SJSA1 (cell line): ENCODE measurements at regions not wholly inside any gene's neighbourhood (a gene's known extent, or its start where the extent isn't known, plus 50 kb on each side); places are given as distances from the start of the nearest gene placed in this dataset.
"Not testable (repeated sequence)": the region's sequence is repeated elsewhere in the genome, so short reads cannot be mapped to it uniquely, and the experiment has no call there.

Source experiments
- DNase-seq, 2 experiments: peaks; one replicate each; pipeline ENCODE4 v3.0.0-alpha.2; 2015 to 2020; ENCODE audit warnings: low spot score in 2 of 2, low read depth in 1 of 2
- H3K27ac ChIP-seq: fragments of 250-450 bp; sonication (Bioruptor Pico); 2 replicates; pipeline ENCODE4 v1.5.1; 2020; ENCODE audit warnings: mild to moderate bottlenecking, moderate library complexity
- H3K27me3 ChIP-seq: fragments of 250-450 bp; sonication (Bioruptor Pico); replicated peaks from 2 replicates; pipeline ENCODE4 v1.5.1; 2020; ENCODE audit warnings: mild to moderate bottlenecking, moderate library complexity
- H3K36me3 ChIP-seq: fragments of 250-450 bp; sonication (Bioruptor Pico); 2 replicates; pipeline ENCODE4 v1.5.1; 2020; ENCODE audit warnings: mild to moderate bottlenecking
- H3K4me1 ChIP-seq: fragments of 250-450 bp; sonication (Bioruptor Pico); replicated peaks from 2 replicates; pipeline ENCODE4 v1.6.1; 2021; ENCODE audit warnings: mild to moderate bottlenecking
- H3K4me3 ChIP-seq: fragments of 250-450 bp; sonication (Bioruptor Pico); 2 replicates; pipeline ENCODE4 v1.5.1; 2020; ENCODE audit warnings: mild to moderate bottlenecking
- H3K9me3 ChIP-seq: fragments of 250-450 bp; sonication (Bioruptor Pico); replicated peaks from 2 replicates; pipeline ENCODE4 v1.5.1; 2020; ENCODE audit warnings: mild to moderate bottlenecking

DNA sequence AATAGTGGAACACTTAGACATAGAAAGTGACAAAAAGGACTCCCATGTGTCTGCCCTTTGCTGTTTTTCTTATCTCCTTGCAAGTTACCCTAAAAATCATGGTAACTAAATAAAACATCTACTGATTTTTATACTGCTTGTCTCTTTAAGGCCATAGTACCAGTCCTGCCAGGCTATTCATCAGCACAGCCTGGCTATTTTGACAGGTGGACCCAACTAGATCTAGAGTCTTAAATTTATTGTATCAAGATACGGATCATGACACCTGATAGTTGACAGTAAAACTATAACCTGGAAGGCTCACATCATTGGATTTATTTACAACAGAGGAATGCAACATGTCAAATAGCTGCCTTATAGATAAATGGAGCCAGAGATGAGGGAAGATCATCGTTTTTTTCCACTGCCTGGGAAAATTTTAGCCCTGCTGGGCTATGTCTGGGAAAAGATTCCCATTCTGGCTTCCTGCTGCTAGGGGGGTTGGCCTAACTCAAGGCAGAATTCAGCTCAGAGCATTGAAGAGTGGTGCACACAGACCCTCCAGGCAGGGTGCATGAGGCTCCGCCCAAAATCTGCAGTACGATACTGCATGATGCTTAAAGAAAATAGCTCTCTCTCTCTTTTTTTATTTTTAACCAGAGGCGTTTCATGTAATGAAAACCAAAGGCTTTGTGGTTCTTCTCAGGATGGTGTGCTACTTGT lies 292.0 kb upstream of the FZD8 start:
- Histone ChIP-seq H3K27me3 (no peaks in the 10 kb centered on the region), H3K27ac (no peak overlapping the region), H3K9me3 (no peaks in the 10 kb centered on the region), H3K4me1 (no peaks in the 10 kb centered on the region), H3K4me3 (no peak overlapping the region), H3K36me3 (no peaks in the 10 kb centered on the region)
- DNase-seq: no peak

DNA sequence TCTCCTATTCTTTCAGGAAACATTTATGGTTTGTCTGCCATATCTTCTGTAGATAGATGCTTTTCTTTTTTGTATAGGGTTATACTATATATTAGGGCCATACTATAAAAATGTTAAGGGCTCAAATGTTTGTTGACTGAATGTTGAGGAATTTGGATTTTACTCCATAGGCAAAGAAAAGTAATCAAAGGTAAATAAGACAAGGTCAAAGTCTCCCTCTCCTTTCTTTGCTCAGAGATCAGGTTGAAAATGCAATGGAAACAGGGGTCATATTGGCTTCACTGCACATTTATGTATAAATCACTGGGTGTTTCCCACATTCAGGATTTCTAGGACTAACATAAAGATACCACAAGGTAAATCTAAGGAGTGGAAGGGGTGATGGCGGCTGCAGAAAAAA lies 291.4 kb upstream of the FZD8 start:
- H3K4me3 ChIP-seq: no peak overlapping the region
- no peaks in the 10 kb centered on the region for H3K9me3 ChIP-seq
- no peak for DNase-seq
- no peaks in the 10 kb centered on the region for H3K4me1 ChIP-seq
- no peak overlapping the region for H3K27ac ChIP-seq
- no peaks in the 10 kb centered on the region for H3K27me3 ChIP-seq
- no peaks in the 10 kb centered on the region for H3K36me3 ChIP-seq

DNA sequence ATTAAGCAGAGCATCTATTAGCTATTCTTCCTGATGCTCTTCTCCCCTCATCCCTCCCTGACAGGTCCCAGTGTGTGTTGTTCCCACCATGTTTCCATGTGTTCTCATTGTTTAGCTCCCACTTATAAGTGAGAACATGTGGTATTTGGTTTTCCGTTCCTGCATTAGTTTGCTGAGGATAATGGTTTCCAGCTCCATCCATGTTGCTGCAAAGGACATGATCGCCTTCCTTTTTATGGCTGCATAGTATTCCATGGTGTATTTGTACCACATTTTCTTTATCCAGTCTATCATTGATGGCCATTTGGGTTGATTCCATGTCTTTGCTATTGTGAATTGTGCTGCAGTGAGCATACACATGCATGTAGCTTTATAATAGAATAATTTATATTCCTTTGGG lies 287.9 kb upstream of the FZD8 start:
- not testable (repeated sequence) for H3K27ac ChIP-seq, H3K4me1 ChIP-seq, H3K4me3 ChIP-seq, H3K27me3 ChIP-seq, DNase-seq, H3K9me3 ChIP-seq, H3K36me3 ChIP-seq

DNA sequence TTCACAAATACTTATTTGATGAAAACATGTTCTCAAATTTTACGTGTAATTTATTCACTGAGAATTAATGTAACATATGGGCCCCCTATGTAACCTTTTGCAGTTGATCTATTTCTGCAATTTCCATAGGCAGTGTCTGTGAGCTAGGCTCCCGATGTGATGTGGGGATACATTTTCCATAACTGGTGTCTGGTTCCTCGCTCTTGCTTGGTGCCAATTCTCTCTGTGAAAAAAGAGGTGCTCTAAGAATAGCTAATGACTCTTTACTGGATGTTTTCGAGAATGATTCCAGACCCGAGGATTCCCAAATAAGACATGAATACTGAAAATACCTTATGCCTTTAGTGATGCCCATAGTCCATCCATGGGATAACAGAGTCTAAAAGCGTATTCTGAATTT lies 286.7 kb upstream of the FZD8 start:
- Histone ChIP-seq H3K27me3 (0 out of 2 replicates have a peak, but pooled peaks cover 5% of the 10 kb centered on the region), H3K9me3 (no peaks in the 10 kb centered on the region), H3K36me3 (no peaks in the 10 kb centered on the region), H3K4me3 (no peak overlapping the region), H3K27ac (no peak overlapping the region), H3K4me1 (0 out of 2 replicates have a peak, but pooled peaks cover 4% of the 10 kb centered on the region)
- no peak for DNase-seq

DNA sequence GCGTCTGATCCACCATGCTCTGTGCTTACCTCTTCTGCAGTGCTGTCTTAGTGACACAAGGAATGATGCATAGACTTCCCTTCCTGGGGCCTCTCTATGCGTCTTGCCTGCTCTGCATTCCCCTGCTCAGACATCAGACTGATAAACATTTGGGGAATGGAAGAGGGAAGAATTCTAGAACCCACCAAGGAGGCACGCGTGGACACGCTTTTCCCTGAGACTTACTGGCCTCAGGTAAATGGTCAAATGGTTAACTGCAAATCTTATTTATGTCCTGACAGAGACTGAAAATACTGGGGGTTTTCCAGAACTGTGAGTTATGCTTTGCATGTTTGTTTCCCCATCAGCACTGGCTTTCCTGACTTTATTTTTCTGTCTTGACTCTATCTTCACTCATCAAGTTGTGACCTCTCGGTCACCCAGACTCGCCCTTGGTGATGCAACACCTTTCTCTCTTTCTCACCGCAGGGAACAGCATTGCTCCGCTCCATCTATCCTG lies 285.9 kb upstream of the FZD8 start:
- Histone ChIP-seq H3K27me3 (peaks cover 7% of the 10 kb centered on the region; the same call in 1 of the 2 replicates), H3K9me3 (no peaks in the 10 kb centered on the region), H3K4me3 (no peak overlapping the region), H3K36me3 (no peaks in the 10 kb centered on the region), H3K27ac (no peak overlapping the region), H3K4me1 (0 out of 2 replicates have a peak, but pooled peaks cover 4% of the 10 kb centered on the region)
- no peak for DNase-seq

DNA sequence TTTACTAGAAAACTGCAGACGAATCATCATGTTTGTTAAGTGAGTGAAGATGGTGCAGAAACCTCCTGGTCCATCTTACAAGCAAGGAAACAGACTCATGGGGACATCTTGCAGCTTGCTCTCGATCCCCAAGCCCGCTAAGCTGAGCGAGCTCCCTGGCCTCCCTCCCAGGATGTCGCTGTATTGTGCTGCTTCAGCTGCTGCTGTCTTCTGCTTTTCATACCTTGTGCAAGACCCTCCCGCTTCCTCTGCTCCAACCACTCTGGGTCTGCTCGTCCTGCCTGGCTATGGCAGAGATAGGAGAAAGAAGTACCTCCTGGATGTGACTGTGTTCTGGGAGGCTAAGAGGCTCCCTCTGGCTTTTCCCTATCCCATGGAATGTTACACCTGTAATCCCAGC lies 285.2 kb upstream of the FZD8 start:
- DNase-seq: no peak

DNA sequence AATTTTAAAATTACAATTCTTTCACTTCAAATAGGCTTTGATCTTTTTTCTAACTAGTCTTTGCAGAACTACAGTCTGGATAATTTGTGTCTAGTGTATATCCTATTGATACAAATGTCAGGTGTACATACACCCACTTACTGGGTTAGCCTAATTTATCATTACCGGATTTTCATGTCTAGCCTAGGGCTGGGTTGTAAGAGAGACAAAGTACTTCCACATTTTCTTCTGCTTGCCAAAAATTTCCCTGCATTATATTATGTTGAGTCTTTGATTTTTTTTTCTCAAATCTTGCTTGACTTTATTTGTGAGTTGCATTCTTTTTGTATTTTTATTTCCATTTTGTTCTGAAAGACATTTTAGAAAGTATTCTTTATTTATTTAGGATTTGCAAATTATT lies 284.8 kb upstream of the FZD8 start:
- Histone ChIP-seq H3K4me3 (no peak overlapping the region), H3K27me3 (peaks cover 7% of the 10 kb centered on the region; the same call in 1 of the 2 replicates), H3K4me1 (0 out of 2 replicates have a peak, but pooled peaks cover 4% of the 10 kb centered on the region), H3K9me3 (no peaks in the 10 kb centered on the region), H3K27ac (no peak overlapping the region), H3K36me3 (no peaks in the 10 kb centered on the region)
- DNase-seq: no peak

More for the DNA sequence above, 285.2 kb upstream of the FZD8 start:
- no peaks in the 10 kb centered on the region for H3K36me3 ChIP-seq
- peaks cover 7% of the 10 kb centered on the region; the same call in 1 of the 2 replicates for H3K27me3 ChIP-seq
- 0 out of 2 replicates have a peak, but pooled peaks cover 4% of the 10 kb centered on the region for H3K4me1 ChIP-seq
- H3K27ac ChIP-seq: no peak overlapping the region
- no peak overlapping the region for H3K4me3 ChIP-seq
- no peaks in the 10 kb centered on the region for H3K9me3 ChIP-seq

DNA sequence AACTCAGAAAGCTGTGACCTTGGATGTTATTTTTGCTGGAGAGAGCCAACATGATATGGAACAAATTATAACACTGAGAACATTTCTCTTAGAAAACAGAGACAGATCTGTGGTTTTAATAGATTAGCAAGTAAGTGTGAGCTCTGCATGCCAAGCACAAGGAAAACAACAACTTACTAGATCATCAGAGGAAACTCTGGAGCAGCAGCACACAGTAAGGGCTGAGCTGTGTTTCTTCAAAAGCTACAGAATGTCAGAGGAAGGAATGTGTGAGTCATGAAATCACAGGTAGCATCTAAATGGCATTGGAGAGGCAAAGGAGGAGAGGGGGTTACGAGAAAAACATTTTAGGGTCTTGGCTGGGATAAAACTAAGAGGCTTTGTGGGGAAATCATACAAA lies 283.4 kb upstream of the FZD8 start:
- Histone ChIP-seq H3K27ac (no peak overlapping the region), H3K9me3 (no peaks in the 10 kb centered on the region), H3K4me1 (0 out of 2 replicates have a peak, but pooled peaks cover 4% of the 10 kb centered on the region), H3K4me3 (no peak overlapping the region), H3K27me3 (peaks cover 7% of the 10 kb centered on the region; the same call in 1 of the 2 replicates), H3K36me3 (no peaks in the 10 kb centered on the region)
- DNase-seq: no peak

DNA sequence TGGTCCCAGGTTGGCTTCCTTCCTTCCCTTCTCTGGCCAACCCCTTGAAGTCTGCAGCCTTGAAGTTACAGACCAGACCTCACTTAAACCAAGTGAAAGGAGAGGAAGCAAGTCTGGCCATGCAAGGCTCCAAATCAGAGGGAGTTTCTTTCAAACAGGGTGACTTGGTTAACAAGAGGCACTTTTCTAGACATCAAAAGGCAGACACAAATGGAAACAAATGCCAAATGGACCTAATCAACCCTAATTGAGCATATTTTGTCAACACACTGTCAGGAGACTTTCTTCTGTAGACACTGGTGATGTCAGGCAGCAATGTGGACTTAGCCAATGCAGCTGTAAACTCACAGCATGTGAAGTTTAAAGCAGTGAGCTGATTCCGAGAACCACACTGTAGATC lies 282.7 kb upstream of the FZD8 start:
- no peak overlapping the region for H3K27ac ChIP-seq
- no peak for DNase-seq
- H3K4me3 ChIP-seq: no peak overlapping the region
- no peaks in the 10 kb centered on the region for H3K9me3 ChIP-seq
- H3K4me1 ChIP-seq: 0 out of 2 replicates have a peak, but pooled peaks cover 4% of the 10 kb centered on the region
- H3K36me3 ChIP-seq: no peaks in the 10 kb centered on the region
- H3K27me3 ChIP-seq: peaks cover 7% of the 10 kb centered on the region; the same call in 1 of the 2 replicates

DNA sequence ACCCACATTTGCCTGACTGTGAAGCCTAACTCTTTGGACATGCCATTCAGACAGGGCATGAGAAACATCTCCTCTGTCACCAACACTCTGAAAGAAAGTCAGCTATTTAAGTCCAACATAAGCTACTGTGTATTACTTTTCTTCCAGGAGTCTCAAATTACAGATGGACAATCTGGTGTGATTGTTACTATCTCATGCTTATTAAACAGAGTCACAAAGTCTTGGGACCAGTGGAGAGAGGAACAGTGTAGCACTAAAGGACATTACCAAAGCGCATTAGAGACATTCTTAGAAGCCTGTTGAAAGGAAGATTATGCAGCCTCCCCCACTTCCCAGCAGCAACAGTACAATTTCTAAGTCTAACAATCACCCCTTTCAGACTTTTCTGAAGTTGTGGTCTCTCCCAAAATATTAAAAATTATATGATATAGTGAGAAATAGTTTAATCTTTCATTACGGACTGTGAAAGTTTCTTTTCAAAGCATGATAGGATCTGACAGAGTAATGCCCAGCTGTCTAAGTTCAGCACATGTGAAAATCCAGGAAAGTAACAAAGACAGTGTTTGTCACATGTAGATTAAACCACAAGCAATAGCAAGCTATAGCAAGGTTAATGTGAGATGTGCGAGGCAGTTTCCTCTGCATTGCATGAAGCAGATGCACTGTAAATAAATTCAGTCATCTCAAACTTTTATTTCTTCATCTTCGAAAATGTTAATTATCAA lies 280.9 kb upstream of the FZD8 start:
- Histone ChIP-seq H3K27me3 (peaks cover 7% of the 10 kb centered on the region; the same call in 1 of the 2 replicates), H3K36me3 (no peaks in the 10 kb centered on the region), H3K4me1 (0 out of 2 replicates have a peak, but pooled peaks cover 4% of the 10 kb centered on the region), H3K27ac (no peak overlapping the region), H3K9me3 (no peaks in the 10 kb centered on the region), H3K4me3 (no peak overlapping the region)
- DNase-seq: no peak

DNA sequence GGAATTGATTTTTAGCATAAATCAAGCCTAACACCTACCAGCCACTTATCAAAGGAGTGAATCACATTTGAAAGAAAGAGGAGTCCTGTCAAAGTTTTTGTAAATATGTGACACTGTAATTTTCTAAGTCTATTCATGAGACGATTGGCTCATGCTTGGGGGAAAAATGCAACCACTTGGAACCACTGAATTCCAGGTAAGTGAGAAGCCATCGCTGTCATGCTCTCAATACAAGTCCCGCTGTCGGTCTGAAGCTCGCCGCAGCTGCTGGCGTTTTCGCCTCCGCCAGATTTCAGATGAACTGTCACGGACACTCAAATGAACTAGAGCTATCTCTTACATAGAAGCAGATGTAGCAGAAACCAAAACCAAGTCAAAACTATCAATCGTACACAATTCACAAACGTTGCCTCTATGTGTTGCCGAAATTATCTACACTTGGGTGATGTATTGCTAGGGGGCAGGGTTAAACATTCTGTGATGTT lies 279.8 kb upstream of the FZD8 start:
- no peak overlapping the region for H3K27ac ChIP-seq
- H3K4me1 ChIP-seq: 0 out of 2 replicates have a peak, but pooled peaks cover 4% of the 10 kb centered on the region
- H3K27me3 ChIP-seq: peaks cover 7% of the 10 kb centered on the region; the same call in 1 of the 2 replicates
- DNase-seq: no peak
- no peaks in the 10 kb centered on the region for H3K36me3 ChIP-seq
- H3K4me3 ChIP-seq: no peak overlapping the region
- no peaks in the 10 kb centered on the region for H3K9me3 ChIP-seq

DNA sequence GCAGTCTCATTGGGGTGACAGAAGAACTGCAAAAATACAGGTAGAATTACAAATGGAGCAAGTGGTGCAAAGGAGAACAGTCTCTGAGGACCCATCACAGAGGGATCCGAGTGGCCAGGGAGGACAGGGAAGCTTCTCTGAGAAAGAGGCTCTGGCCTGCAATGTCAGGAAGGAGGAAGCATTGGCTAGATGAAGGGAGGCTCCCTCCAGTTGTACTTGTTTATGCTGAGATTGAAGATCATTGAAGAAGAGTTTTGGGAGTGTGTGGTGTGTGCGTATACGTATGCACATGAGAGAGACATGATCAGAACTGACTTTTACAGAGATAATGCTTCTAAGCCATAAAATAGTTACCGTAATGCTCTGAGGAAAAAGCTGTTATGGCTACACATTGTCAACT lies 274.7 kb upstream of the FZD8 start:
- Histone ChIP-seq H3K4me1 (peaks cover 16% of the 10 kb centered on the region), H3K4me3 (no peak overlapping the region), H3K27me3 (no peaks in the 10 kb centered on the region), H3K36me3 (no peaks in the 10 kb centered on the region), H3K9me3 (no peaks in the 10 kb centered on the region), H3K27ac (no peak overlapping the region)
- peak in 1 of 2 experiments; percentile 34 for DNase-seq

DNA sequence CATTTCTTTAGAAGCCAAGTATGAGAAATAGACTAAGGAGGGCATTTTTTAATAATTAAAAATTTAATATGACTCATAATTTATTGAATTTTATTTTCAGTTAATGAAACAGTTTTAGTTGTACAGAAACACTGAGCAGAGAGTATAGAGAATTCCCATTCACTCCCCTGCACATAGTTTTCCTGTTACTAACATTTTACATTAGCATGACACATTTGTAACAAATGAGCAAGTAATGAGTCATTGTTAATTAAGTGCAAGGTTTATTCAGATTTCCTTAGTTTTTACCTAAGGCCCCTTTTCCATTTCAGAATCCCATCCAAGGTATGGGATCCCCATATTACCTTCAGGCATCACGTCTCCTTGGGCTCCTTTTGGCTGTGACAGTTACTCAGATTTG lies 271.5 kb upstream of the FZD8 start:
- Histone ChIP-seq H3K27ac (peak overlapping the region; percentile 30), H3K36me3 (no peaks in the 10 kb centered on the region), H3K9me3 (no peaks in the 10 kb centered on the region), H3K27me3 (no peaks in the 10 kb centered on the region), H3K4me3 (no peak overlapping the region), H3K4me1 (peaks cover 31% of the 10 kb centered on the region)
- DNase-seq: peak in 1 of 2 experiments; percentile 41
